D721Med (cell line): ENCODE measurements at regions not wholly inside any gene's neighbourhood (a gene's known extent, or its start where the extent isn't known, plus 50 kb on each side); places are given as distances from the start of the nearest gene placed in this dataset.

Experiments used
- DNase-seq: peaks from one replicate; pipeline ENCODE4 v3.0.0; 2011; ENCODE audit warnings: low spot score; ENCODE audit not compliant: insufficient read length
- FAIRE-seq: peaks from 2 replicates; lab custom pipeline; 2011; peaks lifted over from hg19 to GRCh38; lab: Jason Lieb, UNC
- CTCF ChIP-seq: IDR thresholded peaks from 2 replicates; pipeline ENCODE4 v1.5.1; 2012; ENCODE audit warnings: mild to moderate bottlenecking, control low read depth; ENCODE audit not compliant: insufficient read depth; ENCODE audit errors: missing control alignments

GRCh38 chr4:136664988-136665387 lies 867.3 kb downstream of the PCDH18 start:
- no peak for TF ChIP-seq CTCF
- no peak for FAIRE-seq
- DNase-seq: no peak

GRCh38 chr4:136662539-136662938 lies 869.8 kb downstream of the PCDH18 start:
- no peak for TF ChIP-seq CTCF
- FAIRE-seq (no peak), DNase-seq (no peak)

GRCh38 chr4:136653640-136654406 lies 878.5 kb downstream of the PCDH18 start:
- no peak for TF ChIP-seq CTCF
- FAIRE-seq: no peak
- DNase-seq: no peak

- no peak for DNase-seq
- FAIRE-seq: no peak
- TF ChIP-seq CTCF: no peak
These were observed 880.4 kb downstream of the PCDH18 start for GRCh38 chr4:136651932-136652331.

- TF ChIP-seq CTCF: no peak
- FAIRE-seq: no peak
- DNase-seq: no peak
These were observed 881.0 kb downstream of the PCDH18 start for GRCh38 chr4:136651278-136651667.

GRCh38 chr4:136650541-136651277 lies 881.6 kb downstream of the PCDH18 start:
- DNase-seq (no peak), FAIRE-seq (no peak)
- no peak for TF ChIP-seq CTCF

- DNase-seq (no peak), FAIRE-seq (no peak)
- no peak for TF ChIP-seq CTCF
These were observed 888.0 kb downstream of the PCDH18 start for GRCh38 chr4:136644279-136644678.
